ENCODE measurements at regions not wholly inside any gene's neighbourhood (a gene's known extent, or its start where the extent isn't known, plus 50 kb on each side); places are given as distances from the start of the nearest gene placed in this dataset.
"Not testable (repeated sequence)": the region's sequence is repeated elsewhere in the genome, so short reads cannot be mapped to it uniquely, and the experiment has no call there.

DNA sequence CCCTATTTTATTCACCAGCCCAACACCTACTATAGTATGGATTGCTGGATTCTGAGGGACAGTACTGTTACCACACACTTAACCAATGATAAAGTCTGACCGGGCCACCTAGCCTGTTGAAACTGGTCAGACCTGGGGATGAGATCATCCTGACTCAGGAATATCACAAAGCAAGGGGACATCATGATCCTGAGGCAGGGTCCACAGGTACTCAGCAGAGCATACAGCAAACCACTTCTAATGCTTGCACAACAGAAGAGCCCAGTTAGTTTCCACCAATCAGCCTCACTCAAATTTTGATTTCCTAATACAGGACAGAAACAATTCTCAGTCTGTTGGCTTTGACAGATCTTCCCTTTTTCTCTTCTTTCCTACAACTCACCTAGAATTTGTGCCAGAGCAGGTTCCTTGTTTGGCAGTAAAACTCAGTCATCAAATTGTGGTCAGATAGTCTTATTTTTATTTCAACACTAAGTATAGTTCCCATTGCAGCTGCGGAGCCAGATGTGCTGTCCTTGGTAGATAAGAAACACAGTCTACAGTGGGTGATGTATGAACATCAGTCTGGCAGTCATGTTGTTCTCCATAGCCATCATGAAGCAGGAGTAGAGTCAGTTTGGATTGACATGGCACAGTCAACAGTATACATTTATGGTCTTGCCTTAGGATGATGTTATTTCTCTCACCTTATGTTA is 90.1 kb upstream of the PRR23C start:
- DNase-seq (ENCODE audit: low spot score), result no peak

DNA sequence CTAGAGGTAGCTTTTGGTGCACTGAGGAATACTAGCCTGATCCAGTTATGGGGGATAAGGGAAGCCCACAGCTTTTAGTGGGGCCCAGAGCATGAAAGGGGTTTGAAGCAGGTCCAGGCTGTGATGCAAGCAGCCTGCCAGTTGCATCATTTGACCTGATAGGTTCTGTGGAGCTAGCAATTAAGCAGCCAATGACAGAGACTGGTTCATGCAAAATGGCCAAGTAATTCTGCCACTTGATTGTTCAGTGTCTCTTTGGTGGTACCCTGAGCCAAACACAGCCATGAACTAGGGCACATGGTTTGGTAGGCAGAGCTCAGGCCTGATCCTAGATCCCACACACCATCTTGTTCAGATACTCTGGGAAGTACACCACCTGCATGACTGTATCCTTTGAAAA is 91.0 kb upstream of the PRR23C start:
- DNase-seq (ENCODE audit: low spot score), result no peak

DNA sequence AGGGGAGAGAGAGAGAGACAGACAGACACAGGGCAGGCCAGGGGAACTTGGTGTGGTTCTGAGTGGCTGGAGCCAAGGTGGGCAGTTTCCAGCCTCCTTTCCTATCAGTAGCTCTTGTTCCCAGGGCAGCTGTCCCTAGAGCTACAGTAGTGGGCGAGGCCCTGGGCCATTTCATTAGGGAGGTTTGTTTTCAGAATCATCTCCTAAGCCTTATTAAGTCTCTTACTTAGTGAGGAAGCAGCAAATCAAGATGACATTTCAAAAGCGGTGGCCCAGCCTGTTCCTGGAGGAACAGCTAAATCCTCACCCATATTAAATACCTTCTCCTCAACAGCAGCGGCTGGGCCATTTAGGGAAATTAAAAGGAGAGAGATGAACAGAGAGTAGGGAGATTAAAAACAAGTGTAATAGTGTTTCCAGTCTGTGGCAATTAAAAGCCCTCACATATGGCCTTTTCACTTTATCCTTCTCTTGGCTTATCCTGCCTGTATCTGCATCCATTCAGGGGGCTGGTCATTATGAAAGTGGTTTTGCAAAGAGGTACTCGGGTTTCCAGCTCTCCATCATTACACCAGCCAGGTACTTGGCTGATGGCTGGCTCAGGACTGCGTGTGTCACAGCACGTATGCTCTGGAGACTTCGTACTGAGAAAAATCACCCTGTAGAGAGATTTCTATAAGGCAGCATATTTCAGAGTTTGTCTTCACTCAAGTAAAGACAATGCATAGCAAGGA is 91.9 kb upstream of the PRR23C start:
- DNase-seq (ENCODE audit: low spot score), result no peak

DNA sequence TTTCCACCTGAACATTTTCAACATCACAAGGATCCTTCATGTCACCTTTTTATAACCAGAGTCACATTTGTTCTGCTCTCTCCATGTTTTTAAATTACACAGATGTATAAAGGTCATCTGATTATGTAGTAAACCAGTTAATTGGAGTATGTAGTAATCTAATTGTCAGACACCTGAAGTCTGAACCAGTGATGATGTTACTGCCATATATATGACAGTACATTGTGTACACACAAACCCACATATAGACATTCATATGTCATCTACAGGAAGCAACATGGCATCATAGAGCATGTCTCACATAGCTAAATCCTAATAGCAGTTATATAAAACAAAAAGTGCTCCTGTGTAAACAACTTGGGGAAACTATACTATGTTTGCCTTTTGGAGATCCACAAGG is 95.9 kb upstream of the PRR23C start:
- no peak for DNase-seq (ENCODE audit: low spot score)

DNA sequence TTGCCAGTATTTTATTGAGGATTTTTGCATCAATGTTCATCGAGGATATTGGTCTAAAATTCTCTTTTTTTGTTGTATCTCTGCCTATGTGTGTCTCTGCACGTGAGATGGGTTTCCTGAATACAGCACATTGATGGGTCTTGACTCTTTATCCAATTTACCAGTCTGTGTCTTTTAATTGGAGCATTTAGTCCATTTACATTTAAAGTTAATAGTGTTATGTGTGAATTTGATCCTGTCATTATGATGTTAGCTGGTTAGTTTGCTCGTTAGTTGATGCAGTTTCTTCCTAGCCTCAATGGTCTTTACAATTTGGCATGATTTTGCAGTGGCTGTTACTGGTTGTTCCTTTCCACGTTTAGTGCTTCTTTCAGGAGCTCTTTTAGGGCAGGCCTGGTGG is 101.3 kb upstream of the PRR23C start:
- DNase-seq (ENCODE audit: low spot score), result not testable (repeated sequence)

DNA sequence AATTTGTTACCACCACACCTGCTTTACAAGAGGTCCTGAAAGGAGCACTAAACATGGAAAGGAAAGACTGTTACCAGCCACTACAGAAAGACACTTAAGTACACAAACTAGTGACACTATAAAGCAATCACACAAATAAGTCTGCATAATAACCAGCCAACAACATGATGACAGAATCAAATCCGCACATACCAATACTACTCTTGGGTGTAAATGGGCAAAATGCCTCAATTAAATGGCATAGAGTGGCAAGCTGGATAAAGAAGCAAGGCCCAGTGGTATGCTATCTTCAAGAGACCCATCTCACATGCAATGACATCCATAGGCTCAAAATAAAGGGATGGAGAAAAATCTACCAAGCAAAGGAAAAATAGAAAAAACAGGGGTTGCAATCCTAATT is 106.8 kb upstream of the PRR23C start:
- no peak for DNase-seq (ENCODE audit: low spot score)

DNA sequence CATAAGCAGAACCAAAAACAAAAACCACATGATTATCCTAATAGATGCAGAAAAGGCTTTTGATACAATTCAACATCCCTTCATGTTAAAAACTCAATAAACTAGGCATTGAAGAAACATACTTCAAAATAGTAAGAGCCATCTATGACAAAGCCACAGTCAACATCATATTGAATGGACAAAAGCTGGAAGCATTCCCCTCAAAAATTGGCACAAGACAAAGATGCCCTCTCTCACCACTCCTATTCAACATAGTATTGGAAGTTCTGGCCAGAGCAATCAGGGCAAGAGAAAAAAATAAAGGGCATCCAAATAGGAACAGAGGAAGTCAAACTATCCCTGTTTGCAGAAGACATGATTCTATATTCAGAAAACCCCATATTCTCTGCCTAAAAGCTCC is 108.7 kb upstream of the PRR23C start:
- DNase-seq (ENCODE audit: low spot score), result not testable (repeated sequence)

DNA sequence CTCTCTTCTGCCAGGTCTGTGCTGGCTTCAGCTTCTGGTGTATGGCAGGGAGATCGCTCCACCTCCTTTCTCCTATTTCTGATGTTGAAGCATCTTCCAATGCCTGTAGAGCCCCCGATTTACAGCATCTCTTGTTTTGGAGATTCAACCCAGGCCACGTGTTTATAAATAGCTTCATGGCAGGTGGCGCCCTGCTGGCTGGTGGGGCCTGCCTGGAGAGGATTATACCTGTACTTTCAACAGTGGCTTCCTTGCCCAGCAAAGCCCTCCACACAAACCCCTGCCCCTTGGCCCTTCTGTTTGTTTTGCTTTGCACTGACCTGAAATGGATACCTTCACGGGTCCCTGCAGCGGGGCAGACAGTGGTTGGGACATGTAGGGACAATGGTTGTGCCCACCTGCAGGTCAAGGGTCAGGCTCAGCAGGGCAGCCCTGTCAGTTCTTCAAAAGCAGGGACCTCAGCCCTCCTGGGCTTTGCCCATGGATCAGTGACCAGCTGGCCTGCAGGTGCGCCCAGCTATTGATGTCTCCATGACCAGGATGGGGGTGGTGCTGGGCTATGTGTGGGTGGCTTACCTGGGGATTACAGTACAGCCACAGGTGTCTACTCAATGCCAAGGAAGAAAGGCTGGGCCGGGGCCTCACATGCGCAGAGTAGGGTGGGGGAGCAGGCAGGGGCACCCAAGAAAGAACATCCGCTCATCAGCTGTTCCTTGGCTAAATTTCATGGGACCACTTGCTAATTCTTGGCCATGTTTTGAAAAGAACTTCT is 112.7 kb upstream of the PRR23C start:
- no peak for DNase-seq (ENCODE audit: low spot score)

DNA sequence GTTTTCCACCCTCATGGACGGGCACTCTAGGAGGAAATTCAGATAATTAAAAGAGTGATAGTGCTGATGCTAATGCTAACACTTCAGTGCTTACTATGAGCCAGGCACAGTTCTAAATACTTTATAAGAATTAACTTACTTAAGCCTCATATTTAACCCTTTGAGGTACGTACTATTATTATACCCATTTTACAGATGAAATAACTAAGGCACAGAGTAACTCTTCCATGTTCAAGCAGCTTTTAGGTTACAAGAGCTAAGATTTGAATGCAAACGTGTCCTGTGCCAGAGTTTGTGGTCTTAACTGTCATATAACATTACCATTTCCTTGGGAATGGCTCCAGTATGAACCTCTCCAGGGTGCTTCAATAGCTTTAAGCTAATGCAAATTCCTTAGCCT is 114.7 kb upstream of the PRR23C start:
- DNase-seq (ENCODE audit: low spot score), result no peak

DNA sequence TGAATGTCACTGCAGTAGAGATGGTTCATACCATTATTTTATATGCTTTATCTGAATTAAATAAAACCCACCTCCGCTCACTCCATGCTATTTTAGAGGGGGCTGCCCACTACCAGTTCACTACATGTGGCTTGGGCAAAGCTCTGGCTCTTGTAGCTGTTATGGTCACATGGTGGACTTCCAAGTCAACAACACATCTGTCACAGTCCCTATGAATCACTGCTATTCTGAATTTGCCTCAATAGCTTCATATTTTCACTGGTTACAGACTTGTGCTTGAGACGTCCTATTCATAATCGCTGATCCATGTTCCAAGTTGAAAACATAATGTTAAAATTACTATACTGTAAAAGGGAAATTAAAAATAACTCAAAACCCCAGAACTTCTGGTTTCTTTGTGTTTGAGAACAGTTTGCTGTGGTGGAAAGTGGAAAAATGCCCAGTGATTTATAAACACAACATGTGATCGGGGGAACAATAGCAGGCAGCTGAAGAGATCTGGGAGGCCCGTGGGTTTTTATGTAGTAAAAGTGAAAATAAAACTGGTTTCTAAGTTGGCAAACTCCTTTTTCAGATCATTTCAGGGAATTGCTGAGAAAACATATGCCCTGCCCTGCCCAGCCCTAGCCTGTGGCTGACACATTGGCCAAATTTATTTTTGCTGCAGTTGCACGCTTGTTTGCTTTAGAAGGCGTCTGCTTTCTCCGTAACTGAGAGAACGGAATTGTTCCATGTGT is 128.8 kb upstream of the PRR23C start:
- peak; percentile 9 for DNase-seq (ENCODE audit: low spot score)

DNA sequence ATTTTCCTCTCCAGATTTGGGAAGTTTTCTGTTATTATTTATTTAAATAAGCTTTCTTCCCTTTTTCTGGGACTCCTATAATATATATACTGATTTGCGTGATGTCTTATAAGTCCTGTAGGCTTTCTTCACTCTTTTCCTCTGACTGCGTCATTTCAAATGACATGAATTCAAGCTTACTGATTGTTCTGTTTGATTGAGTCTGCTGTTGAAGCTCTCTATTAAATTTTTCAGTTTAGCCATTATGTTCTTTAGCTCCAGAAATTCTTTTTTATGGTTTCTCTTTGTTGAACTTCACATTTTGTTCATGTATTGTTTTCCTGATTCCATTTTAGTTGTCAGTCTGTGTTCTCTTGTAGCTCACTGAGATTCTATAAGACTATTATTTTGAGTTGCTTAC is 135.8 kb upstream of the PRR23C start:
- DNase-seq (ENCODE audit: low spot score), result no peak

DNA sequence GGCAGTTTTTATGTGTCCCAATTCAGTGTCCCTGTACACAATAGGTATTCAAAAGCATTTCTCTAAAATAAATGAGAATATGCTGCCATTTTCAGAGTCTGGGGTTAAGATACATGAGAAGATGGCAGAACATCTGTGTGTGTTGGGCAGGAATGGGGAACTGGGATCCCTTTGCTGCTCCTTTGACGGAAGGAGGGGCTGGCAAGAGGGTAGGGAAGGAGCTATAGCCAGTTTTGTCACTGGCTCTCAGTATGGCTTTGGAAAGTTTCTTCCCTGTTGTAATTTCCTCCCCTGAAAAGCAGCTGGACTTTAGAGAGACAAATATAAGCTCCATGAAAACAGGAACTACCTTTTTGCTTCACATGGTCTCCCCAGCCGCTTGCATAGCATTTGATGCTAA is 137.5 kb upstream of the PRR23C start:
- no peak for DNase-seq (ENCODE audit: low spot score)

DNA sequence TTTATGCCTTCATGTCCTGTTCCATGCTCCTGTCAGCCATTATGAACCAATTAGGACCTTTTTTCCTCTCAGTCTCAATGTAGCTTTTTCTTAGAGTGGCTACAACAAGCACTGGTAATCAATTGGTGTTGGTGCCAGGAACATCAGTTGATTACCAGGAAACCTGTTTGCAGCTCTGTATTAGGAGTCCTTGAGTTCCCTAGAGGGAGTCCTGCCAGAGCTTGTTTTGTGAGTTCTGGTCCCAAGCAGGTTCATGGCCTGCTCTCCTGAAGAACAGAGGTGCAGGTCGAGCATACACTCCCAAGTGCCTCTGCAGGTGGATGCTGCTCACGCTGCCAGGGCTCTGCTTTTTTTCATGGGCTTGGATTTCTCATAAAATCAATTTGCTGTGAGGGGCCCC is 137.9 kb upstream of the PRR23C start:
- DNase-seq (ENCODE audit: low spot score), result no peak

DNA sequence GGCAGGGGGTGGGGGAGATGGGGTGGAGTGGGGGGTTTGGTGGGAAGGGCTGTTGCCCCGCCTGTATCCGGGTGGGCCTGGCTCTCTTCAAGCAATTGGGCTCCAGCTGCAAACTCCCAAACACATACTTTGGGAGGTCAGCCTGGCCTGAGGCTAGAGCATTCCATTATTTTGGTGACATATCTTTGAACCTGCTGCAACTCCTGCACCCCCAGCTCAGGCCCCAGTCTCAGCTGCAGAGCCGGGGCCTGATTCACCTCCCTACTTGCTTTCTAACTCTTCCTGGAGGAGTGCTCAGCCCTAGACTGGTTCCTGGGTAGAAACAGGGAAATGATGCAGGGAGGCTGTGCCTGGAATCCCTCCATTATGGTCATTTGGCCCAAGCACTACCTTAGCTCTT is 140.8 kb upstream of the PRR23C start:
- DNase-seq (ENCODE audit: low spot score), result no peak

DNA sequence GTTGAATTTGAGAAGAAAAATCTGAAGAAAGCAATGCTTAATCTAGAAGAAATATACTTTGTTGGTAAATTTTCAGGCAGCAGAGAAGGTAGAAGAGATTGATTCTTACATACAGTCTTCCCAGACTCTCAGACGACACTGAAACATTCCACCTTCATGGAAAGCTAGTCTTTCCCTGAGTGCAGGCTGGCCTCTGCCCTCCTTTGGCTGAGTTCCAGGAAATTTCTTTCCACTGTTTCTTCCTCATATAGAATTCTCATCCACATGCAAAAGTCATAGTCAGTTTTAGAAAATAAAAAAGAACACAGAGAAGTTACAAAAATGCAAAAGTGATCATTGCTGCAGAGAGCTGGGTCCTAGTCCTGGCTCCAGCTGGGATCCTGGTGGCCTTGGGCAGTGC is 142.5 kb upstream of the PRR23C start:
- no peak for DNase-seq (ENCODE audit: low spot score)

DNA sequence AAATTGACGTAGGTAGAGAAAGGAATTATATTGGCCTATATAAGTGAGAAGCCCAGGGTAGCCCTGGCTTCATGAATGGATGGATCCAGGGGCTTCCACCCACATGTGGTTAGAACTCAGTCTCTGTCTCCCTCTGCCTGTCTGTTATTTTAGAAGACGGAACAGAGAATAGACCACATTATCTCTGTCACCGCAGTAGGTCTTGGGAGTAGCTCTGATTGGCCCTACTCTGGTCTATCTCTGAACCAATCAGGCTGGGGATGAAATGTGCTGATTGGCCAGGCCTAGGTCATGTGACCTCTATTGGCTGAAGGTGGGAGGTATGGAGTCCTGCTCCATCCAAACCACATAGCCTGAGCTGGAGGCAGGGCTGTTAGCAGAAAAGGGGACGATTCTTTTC is 143.0 kb upstream of the PRR23C start:
- no peak for DNase-seq (ENCODE audit: low spot score)

DNA sequence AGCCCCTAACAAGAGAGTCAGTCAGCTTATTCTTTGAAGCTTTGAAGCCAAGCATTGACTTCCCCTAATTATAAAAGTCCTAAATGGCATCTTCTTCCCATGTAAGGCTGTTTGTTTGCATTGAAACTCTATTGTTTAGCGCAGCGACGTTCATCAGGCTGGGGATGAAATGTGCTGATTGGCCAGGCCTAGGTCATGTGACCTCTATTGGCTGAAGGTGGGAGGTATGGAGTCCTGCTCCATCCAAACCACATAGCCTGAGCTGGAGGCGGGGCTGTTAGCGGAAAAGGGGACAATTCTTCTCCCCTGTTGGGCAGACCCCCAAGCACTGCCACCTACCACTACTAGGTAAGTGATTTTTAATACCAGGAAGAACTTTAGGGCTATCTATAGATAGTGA is 145.3 kb upstream of the PRR23C start:
- no peak for DNase-seq (ENCODE audit: low spot score)

DNA sequence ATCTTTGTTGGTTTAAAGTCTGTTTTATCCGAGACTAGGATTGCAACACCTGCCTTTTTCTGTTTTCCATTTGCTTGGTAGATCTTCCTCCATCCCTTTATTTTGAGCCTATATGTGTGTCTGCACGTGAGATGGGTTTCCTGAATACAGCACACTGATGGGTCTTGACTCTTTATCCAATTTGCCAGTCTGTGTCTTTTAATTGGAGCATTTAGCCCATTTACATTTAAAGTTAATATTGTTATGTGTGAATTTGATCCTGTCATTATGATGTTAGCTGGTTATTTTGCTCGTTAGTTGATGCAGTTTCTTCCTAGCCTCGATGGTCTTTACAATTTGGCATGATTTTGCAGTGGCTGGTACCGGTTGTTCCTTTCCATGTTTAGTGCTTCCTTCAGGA is 149.4 kb upstream of the MRPS22 start:
- not testable (repeated sequence) for DNase-seq (ENCODE audit: low spot score)

DNA sequence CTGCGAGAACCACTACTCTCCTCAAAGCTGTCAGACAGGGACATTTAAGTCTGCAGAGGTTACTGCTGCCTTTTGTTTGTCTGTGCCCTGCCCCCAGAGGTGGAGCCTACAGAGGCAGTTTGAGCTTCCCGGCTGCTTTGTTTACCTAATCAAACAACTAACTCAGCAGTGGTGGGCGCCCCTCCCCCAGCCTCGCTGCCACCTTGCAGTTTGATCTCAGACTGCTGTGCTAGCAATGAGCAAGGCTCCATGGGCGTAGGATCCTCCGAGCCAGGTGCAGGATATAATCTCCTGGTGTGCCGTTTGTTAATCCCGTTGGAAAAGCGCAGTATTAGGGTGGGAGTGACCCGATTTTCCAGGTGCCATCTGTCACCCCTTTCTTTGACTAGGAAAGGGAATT is 147.7 kb upstream of the MRPS22 start:
- not testable (repeated sequence) for DNase-seq (ENCODE audit: low spot score)

DNA sequence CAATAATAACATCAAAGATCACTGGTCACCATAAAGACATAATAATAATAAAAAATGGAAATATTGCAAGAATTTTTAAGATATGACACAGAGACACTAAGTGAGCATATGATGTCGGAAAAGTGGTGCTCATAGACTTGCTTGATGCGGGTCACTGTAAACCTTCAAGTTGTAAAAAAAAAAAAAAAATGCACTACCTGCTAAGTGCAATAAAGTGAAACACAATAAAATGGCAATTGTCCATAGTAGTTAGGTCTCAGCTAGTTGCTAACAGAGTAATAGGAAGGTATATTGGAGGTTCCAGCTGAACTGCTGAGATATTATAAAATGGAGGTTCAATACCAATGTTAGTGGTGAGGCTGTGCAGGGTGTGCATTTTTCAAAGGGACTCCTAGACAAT is 146.6 kb upstream of the MRPS22 start:
- DNase-seq (ENCODE audit: low spot score), result no peak

DNA sequence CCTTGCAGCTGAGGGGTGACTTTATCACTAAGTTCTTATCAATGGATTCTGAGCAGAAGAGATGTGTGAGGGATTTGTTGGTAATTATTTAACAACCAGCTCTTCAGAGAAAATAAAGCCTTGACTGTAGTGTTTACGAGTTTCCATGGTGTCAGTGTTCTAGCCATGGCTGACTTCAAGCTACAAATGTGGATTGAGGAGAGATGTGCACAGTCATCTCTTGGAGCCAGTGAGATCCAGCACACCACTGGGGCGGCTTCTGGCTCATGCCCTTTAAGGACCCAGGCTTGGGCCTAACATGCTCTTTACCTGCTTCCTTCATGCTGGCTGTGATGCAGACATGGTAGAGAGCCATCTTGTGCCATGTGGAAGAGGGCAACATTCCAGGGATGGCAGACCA is 145.6 kb upstream of the MRPS22 start:
- no peak for DNase-seq (ENCODE audit: low spot score)

DNA sequence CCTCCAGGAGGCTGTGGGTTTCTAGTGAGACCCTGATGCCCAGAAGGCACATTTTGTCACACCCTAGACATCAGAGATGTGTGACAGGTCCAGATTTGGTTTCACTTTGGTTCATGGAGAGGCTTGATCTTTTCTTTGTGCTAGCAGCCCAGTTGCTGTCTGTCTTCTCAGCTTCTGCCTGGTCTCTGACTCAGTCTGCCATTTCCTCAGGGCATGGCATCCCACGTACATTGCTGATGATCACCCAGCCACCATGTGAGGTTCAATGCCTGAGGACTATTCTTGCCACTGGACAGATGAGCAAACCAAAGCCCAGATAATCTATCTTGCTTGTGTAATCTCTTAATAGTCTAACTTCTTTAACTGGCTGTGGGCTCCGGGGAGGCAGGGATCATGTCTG is 144.9 kb upstream of the MRPS22 start:
- DNase-seq (ENCODE audit: low spot score), result no peak

Measured in A172 (cell line).